Thyroid gland (tissue), 4 donors: ENCODE measurements at regions not wholly inside any gene's neighbourhood (a gene's known extent, or its start where the extent isn't known, plus 50 kb on each side); places are given as distances from the start of the nearest gene placed in this dataset.

ENCODE experiments used
- DNase-seq, 2 donors: peaks; one replicate each; pipeline ENCODE4 v3.0.0-alpha.2; 2019
- H3K27ac ChIP-seq, 3 donors: fragments of 200-600 bp; sonication (generic); 1 replicate in 2 of 3; 2 replicates in 1 of 3; pipeline ENCODE4 v1.5.1; 2016 to 2019; ENCODE audit warnings: mild to moderate bottlenecking in 1 of 3, moderate library complexity in 1 of 3
- H3K27me3 ChIP-seq: fragments of 200-600 bp; sonication (generic); one replicate; pipeline ENCODE4 v1.5.1; 2019
- H3K36me3 ChIP-seq, 2 donors: fragments of 200-600 bp; sonication (generic); one replicate each; pipeline ENCODE4 v1.5.1; 2016 to 2019
- H3K4me1 ChIP-seq, 2 donors: fragments of 200-600 bp; sonication (generic); one replicate each; pipeline ENCODE4 v1.5.1; 2017 to 2019
- H3K4me3 ChIP-seq, 3 donors: fragments of 200-600 bp; sonication (generic); replicated peaks in 1 of 3; 1 replicate in 2 of 3; 2 replicates in 1 of 3; pipeline ENCODE4 v1.5.1; 2016; ENCODE audit warnings: mild to moderate bottlenecking in 1 of 3
- H3K9me3 ChIP-seq: fragments of 200-600 bp; sonication (generic); one replicate; pipeline ENCODE4 v1.5.1; 2017
- POLR2A ChIP-seq, 2 donors: fragments of 450-650 bp; IDR thresholded peaks; one replicate each; pipeline ENCODE4 v1.6.1; 2017; ENCODE audit warnings: antibody characterized with exemption in 2 of 2, mild to moderate bottlenecking in 2 of 2, moderate library complexity in 1 of 2
- WGBS, 2 donors: methylation state at CpG; one replicate each; pipeline ENCODE4 v1.1.5; 2017; 5-methylcytosine and 5-hydroxymethylcytosine counted together
- intact Hi-C: fragments of 100-400 bp; cut with DNase I; formaldehyde crosslinking; loops from one replicate; pipeline ENCODE4 v1.15.1; 2023
- TF ChIP-seq, protein P1 (sequence below), 6 experiments: fragments of 200-600 bp in 3 of 6; fragments of 450-650 bp in 3 of 6; sonication (generic) in 3 of 6; IDR thresholded peaks; one replicate each; pipeline ENCODE4 v1.5.1; 2016 to 2019; ENCODE audit warnings: antibody characterized with exemption in 6 of 6, mild to moderate bottlenecking in 2 of 6, inconsistent platforms in 1 of 6, moderate library complexity in 1 of 6

DNA sequence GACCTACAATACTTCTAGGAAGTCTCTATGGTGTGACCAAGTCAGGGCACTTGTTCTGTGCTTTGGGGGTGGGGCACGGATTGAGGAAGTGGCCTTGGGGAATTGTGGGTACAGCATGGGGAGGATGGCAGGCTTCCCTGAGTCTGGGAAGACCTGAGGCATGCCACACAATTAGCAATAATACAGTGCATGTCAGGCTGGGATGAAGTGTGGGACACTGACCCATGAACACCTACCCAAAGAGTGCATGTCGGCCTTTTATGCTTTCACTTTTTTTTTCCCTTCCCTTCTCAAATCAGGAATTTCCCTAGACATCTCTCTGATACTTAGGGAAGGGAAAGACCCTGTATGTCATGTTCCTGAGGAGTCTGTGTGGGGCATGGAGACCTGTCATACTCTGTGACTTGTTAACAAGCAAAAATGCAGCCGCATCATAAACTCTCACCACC is 146.4 kb downstream of the PALM2AKAP2 start:
- intact Hi-C loops, result no loop called here
- Histone ChIP-seq H3K9me3 (no peaks in the 10 kb centered on the region), H3K27ac (no peak overlapping the region), H3K4me3 (no peak overlapping the region), H3K36me3 (no peaks in the 10 kb centered on the region), H3K27me3 (no peaks in the 10 kb centered on the region), H3K4me1 (no peaks in the 10 kb centered on the region)
- DNase-seq, result no peak
- 82 to 86% methylated on average over 3 of the region's 3 CpGs for WGBS, 2 donors
- TF ChIP-seq POLR2A (IDR thresholded peaks at IDR 0.05), result no peak
- TF ChIP-seq, protein P1, sequence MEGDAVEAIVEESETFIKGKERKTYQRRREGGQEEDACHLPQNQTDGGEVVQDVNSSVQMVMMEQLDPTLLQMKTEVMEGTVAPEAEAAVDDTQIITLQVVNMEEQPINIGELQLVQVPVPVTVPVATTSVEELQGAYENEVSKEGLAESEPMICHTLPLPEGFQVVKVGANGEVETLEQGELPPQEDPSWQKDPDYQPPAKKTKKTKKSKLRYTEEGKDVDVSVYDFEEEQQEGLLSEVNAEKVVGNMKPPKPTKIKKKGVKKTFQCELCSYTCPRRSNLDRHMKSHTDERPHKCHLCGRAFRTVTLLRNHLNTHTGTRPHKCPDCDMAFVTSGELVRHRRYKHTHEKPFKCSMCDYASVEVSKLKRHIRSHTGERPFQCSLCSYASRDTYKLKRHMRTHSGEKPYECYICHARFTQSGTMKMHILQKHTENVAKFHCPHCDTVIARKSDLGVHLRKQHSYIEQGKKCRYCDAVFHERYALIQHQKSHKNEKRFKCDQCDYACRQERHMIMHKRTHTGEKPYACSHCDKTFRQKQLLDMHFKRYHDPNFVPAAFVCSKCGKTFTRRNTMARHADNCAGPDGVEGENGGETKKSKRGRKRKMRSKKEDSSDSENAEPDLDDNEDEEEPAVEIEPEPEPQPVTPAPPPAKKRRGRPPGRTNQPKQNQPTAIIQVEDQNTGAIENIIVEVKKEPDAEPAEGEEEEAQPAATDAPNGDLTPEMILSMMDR (IDR thresholded peaks at IDR 0.05), result no peak

DNA sequence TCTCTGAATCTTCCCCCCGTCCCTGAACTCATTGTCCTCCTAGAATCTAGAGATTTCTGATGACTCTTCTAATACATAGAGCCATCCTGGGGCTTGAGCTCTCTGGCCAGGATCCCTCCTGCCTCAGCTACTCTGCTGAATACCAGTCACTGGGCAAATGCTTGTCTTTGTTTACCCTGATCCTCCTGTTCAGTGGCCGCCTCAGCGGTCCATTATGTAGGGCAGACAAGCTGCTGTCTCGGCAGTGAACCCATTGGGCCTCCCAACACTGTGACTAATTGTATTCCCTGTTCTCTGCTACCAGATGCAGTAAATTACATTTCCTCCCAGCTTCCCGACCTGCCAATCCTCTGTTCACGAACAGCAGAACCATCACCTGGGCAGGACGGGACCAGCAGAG is 151.6 kb downstream of the PALM2AKAP2 start:
- Histone ChIP-seq H3K4me1 (no peaks in the 10 kb centered on the region), H3K36me3 (no peaks in the 10 kb centered on the region), H3K4me3 (no peak overlapping the region), H3K27ac (no peak overlapping the region), H3K9me3 (no peaks in the 10 kb centered on the region), H3K27me3 (no peaks in the 10 kb centered on the region)
- intact Hi-C loops, result no loop called here
- TF ChIP-seq, protein P1 (IDR thresholded peaks at IDR 0.05), result no peak
- no peak for TF ChIP-seq POLR2A (IDR thresholded peaks at IDR 0.05)
- 98% methylated on average over 7 of the region's 7 CpGs for WGBS, 2 donors
- no peak for DNase-seq

DNA sequence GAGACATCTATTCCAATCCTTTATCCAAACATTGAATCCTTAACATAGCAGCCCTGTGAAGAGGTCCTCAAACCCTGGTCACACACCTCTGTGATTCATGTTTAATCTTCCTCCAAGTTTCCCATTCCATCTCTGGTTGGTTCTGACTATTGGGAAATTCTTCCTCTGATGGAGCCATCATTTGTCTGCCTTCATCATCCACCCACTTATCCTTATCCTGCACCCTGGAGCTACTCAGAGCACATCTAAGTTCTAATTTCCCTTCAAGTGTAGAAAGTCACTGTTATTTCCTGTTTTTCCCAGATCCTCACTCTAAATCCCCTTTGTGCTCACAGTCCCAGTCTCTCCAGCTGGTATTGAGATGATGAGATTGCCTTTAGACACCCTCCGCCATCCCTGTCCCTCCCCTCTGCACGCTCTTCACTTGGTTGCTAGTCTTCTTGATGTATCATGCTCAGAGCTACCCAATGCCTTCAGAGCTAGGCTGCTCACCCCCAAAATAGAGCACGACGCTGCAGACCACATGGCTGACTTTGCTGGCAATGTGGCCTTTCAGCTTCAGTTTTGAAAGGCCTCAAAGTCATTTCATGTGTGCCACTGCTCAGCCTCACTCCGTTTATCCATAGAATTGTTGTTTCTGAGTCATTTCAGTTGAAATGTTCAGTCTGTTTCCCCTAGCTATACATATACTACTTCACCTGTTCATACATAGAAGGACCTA is 154.3 kb downstream of the PALM2AKAP2 start:
- Histone ChIP-seq H3K27ac (no peak overlapping the region), H3K36me3 (no peaks in the 10 kb centered on the region), H3K27me3 (no peaks in the 10 kb centered on the region), H3K9me3 (no peaks in the 10 kb centered on the region), H3K4me1 (no peaks in the 10 kb centered on the region), H3K4me3 (no peak overlapping the region)
- DNase-seq, result no peak
- intact Hi-C loops, result no loop called here
- TF ChIP-seq POLR2A (IDR thresholded peaks at IDR 0.05), result no peak
- TF ChIP-seq, protein P1 (IDR thresholded peaks at IDR 0.05), result no peak
- 90 to 91% methylated on average over 5 of the region's 5 CpGs for WGBS, 2 donors

DNA sequence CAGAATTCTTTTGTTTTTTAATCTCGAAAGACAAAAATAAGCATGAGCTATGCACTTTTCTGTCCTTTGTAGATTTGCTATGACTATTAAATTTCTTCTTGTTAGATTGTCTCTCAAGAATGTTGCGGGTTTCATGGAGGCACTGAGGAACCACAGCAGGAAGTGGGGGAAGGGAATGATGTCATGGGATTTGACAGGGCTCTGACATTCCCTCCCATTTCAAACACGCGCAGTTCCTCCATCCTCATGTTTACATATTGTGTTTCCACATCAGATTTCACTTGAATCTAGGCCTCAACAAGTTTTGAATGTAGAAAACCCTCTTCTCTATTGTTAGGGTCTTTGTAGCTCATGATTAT is 154.8 kb downstream of the PALM2AKAP2 start:
- Histone ChIP-seq H3K9me3 (no peaks in the 10 kb centered on the region), H3K36me3 (no peaks in the 10 kb centered on the region), H3K4me3 (no peak overlapping the region), H3K27ac (no peak overlapping the region), H3K27me3 (no peaks in the 10 kb centered on the region), H3K4me1 (no peaks in the 10 kb centered on the region)
- WGBS, 2 donors, result 83 to 86% methylated on average over 4 of the region's 4 CpGs
- intact Hi-C loops, result no loop called here
- DNase-seq, result no peak
- TF ChIP-seq, protein P1 (IDR thresholded peaks at IDR 0.05), result no peak
- no peak for TF ChIP-seq POLR2A (IDR thresholded peaks at IDR 0.05)

DNA sequence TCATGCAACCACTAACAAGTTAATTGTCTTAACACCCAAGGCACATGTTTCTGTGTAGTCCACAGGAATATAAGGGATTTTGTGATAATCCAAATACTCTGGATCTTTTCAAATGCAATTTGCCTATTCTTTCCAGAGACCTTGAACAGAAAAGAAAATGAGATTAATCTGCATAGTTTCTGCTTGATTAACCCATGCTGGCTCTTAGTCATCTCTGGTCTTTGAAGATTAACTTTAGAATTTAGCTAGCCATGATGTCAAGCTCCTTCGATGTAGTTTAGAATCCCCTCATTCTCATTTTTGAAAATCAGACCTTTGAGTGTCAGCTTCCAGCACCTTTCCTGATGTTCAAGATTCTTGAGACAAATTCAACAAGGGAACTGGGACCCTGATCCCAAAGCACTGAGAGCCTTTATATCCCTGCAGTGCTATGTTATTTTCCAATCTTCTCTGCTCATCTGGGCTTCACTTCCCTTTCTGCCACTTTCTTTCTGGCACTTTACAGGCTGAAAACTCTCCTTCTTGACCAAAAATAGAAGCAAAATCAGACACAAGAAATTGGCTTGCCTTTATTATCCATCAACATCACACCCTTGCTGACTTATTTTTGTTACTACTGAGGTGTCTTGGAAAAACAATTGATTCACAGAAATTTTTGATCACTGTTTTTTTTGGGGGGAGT is 155.5 kb downstream of the PALM2AKAP2 start:
- no peaks in the 10 kb centered on the region for H3K9me3 ChIP-seq
- no peak overlapping the region for H3K4me3 ChIP-seq
- no peak for DNase-seq
- WGBS, 2 donors, result 85 to 91% methylated on average over 1 of the region's 1 CpG
- no peaks in the 10 kb centered on the region for H3K27me3 ChIP-seq
- H3K36me3 ChIP-seq, result no peaks in the 10 kb centered on the region
- no peak overlapping the region for H3K27ac ChIP-seq
- intact Hi-C loops, result no loop called here
- no peaks in the 10 kb centered on the region for H3K4me1 ChIP-seq
- TF ChIP-seq, protein P1 (IDR thresholded peaks at IDR 0.05), result no peak
- no peak for TF ChIP-seq POLR2A (IDR thresholded peaks at IDR 0.05)
